ENCODE measurements at regions not wholly inside any gene's neighbourhood (a gene's known extent, or its start where the extent isn't known, plus 50 kb on each side); places are given as distances from the start of the nearest gene placed in this dataset.

- H2AK9ac ChIP-seq (replicated peaks; ENCODE audit: low read depth, low read length, poor library complexity), result no peak overlapping the region
- H2BK20ac ChIP-seq (ENCODE audit: low read depth, low read length), result no peak overlapping the region
- H2AFZ ChIP-seq (replicated peaks; ENCODE audit: low read length, poor library complexity), result no peak overlapping the region
- H2BK5ac ChIP-seq (ENCODE audit: low read depth, low read length, poor library complexity, severe bottlenecking), result no peak overlapping the region
- no peaks in the 10 kb centered on the region for H3K36me3 ChIP-seq (ENCODE audit: control insufficient read depth, insufficient read depth, low read length)
- no peaks in the 10 kb centered on the region for H3K9me1 ChIP-seq (ENCODE audit: insufficient read depth, low read length)
- BruUV-seq (replicated peaks), result no TSS peak
- no peak overlapping the region for H3K14ac ChIP-seq (replicated peaks; ENCODE audit: low read depth, low read length)
- DNase-seq, result no peak
- CTCF ChIA-PET, result no interaction called here
- intact Hi-C loops (cut with micrococcal nuclease), result no loop called here
- H3K4me2 ChIP-seq (ENCODE audit: low read depth, low read length), result no peak overlapping the region
- no peak overlapping the region for H3K56ac ChIP-seq (ENCODE audit: extremely low read depth, insufficient read depth, low read length)
- POLR2A ChIA-PET (ENCODE audit: unreplicated experiment), result no interaction called here
- no peak overlapping the region for H3K4me3 ChIP-seq (ENCODE audit: insufficient read depth, low read depth, low read length)
- H2BK15ac ChIP-seq (ENCODE audit: low read depth, low read length), result no peak overlapping the region
- no peak overlapping the region for H4K8ac ChIP-seq (ENCODE audit: low read depth in 2 of 2, low read length in 2 of 2)
- TF ChIP-seq MAFK (IDR thresholded peaks at IDR 0.05; ENCODE audit: low read depth, low read length), result no peak
- WGBS, 2 experiments (ENCODE audit: extremely low coverage in 2 of 2, insufficient read length in 1 of 2), result 40% methylated on average over 1 of the region's 2 CpGs; no CpG with 5 or more reads in 1 of the 2 experiments
- no peak overlapping the region for H4K91ac ChIP-seq (ENCODE audit: insufficient read depth, low read depth, low read length)
- no peaks in the 10 kb centered on the region for H3K9me3 ChIP-seq (ENCODE audit: control insufficient read depth, insufficient read depth, low read length)
- no peak overlapping the region for H2AK5ac ChIP-seq (ENCODE audit: low read depth, low read length)
- H3K4ac ChIP-seq (ENCODE audit: low read depth, low read length), result no peak overlapping the region
- no peak overlapping the region for H3K23ac ChIP-seq (ENCODE audit: low read depth, low read length)
- no peaks in the 10 kb centered on the region for H3K79me1 ChIP-seq (ENCODE audit: low read depth in 1 of 2, low read length in 2 of 2)
- dilution Hi-C loops (cut with HindIII; ENCODE audit: low sequenced_read_pairs, unreplicated experiment), result no loop called here
- no peak for ATAC-seq (ENCODE audit: low read depth)
- H3K27ac ChIP-seq (ENCODE audit: insufficient read depth, low read length), result no peak overlapping the region
- H2BK120ac ChIP-seq (ENCODE audit: low read depth, low read length), result no peak overlapping the region
- no peaks in the 10 kb centered on the region for H3K27me3 ChIP-seq (ENCODE audit: control insufficient read depth, insufficient read depth, low read length)
- no peak overlapping the region for H3K9ac ChIP-seq (ENCODE audit: low read depth, low read length)
- no peak overlapping the region for H3K18ac ChIP-seq (ENCODE audit: low read depth, low read length)
- no peaks in the 10 kb centered on the region for H4K20me1 ChIP-seq (ENCODE audit: insufficient read depth, low read length)
- no peak overlapping the region for H4K5ac ChIP-seq (ENCODE audit: low read depth, low read length)
- in situ Hi-C loops (cut with MboI; ENCODE audit: low sequenced_read_pairs), result no loop called here
- no peaks in the 10 kb centered on the region for H3K4me1 ChIP-seq (ENCODE audit: control insufficient read depth, insufficient read depth, low read length)
These were observed 81.5 kb downstream of the CYRIA start for GRCh38 chr2:16584084-16584483.

All from IMR-90 (cell line).